ENCODE measurements at regions not wholly inside any gene's neighbourhood (a gene's known extent, or its start where the extent isn't known, plus 50 kb on each side); places are given as distances from the start of the nearest gene placed in this dataset.
"Not testable (repeated sequence)": the region's sequence is repeated elsewhere in the genome, so short reads cannot be mapped to it uniquely, and the experiment has no call there.

- Histone ChIP-seq H3K27me3 (ENCODE audit: control insufficient read depth, insufficient read depth, low read length) (no peaks in the 10 kb centered on the region), H3K9ac (ENCODE audit: low read length) (no peak overlapping the region), H3K4me3 (ENCODE audit: low read length) (no peak overlapping the region), H3K9me3 (ENCODE audit: control insufficient read depth, low read length) (no peaks in the 10 kb centered on the region), H3K36me3 (ENCODE audit: control insufficient read depth, insufficient read depth, low read length) (no peaks in the 10 kb centered on the region), H3K4me1 (ENCODE audit: control insufficient read depth, insufficient read depth, low read length) (no peaks in the 10 kb centered on the region)
These were observed 1282.1 kb downstream of the TMEM121 start for GRCh38 chr14:106808458-106808857.

GRCh38 chr14:106808907-106809306, 1282.5 kb downstream of the TMEM121 start:
- Histone ChIP-seq H3K36me3 (ENCODE audit: control insufficient read depth, insufficient read depth, low read length) (no peaks in the 10 kb centered on the region), H3K9me3 (ENCODE audit: control insufficient read depth, low read length) (no peaks in the 10 kb centered on the region), H3K9ac (ENCODE audit: low read length) (no peak overlapping the region)

DNA sequence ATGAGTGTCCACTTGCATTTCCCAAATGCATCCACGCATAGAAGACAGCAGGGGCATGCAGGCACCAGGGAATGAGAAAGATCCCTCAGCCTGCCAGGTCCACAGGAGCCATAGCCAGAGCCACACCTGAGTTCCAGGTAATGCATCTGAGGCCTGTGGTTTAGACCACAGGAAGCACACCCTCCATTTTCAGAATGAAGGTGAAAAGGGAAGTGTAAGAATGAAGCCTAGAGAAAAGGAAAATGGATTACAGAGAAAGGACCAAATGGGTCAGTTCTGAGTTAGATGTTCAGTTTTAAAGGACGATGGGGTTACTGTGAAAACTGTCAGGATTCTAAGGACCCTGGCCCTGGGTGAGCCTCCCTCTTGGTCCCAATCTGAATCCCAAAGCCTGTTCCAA, 1283.2 kb downstream of the TMEM121 start:
- Histone ChIP-seq H3K27me3 (ENCODE audit: control insufficient read depth, insufficient read depth, low read length) (no peaks in the 10 kb centered on the region), H3K4me1 (ENCODE audit: control insufficient read depth, insufficient read depth, low read length) (no peaks in the 10 kb centered on the region), H3K36me3 (ENCODE audit: control insufficient read depth, insufficient read depth, low read length) (no peaks in the 10 kb centered on the region), H3K4me3 (ENCODE audit: low read length) (no peak overlapping the region), H3K9me3 (ENCODE audit: control insufficient read depth, low read length) (no peaks in the 10 kb centered on the region), H3K9ac (ENCODE audit: low read length) (no peak overlapping the region)

More at GRCh38 chr14:106808907-106809306, 1282.5 kb downstream of the TMEM121 start:
- no peaks in the 10 kb centered on the region for H3K27me3 ChIP-seq (ENCODE audit: control insufficient read depth, insufficient read depth, low read length)
- H3K4me3 ChIP-seq (ENCODE audit: low read length) = no peak overlapping the region
- H3K4me1 ChIP-seq (ENCODE audit: control insufficient read depth, insufficient read depth, low read length) = no peaks in the 10 kb centered on the region

- H3K36me3 ChIP-seq (ENCODE audit: control insufficient read depth, insufficient read depth, low read length); H3K9ac ChIP-seq (ENCODE audit: low read length); H3K9me3 ChIP-seq (ENCODE audit: control insufficient read depth, low read length); H3K4me1 ChIP-seq (ENCODE audit: control insufficient read depth, insufficient read depth, low read length); H3K4me3 ChIP-seq (ENCODE audit: low read length); H3K27me3 ChIP-seq (ENCODE audit: control insufficient read depth, insufficient read depth, low read length): not testable (repeated sequence)
These were observed 1283.8 kb downstream of the TMEM121 start for GRCh38 chr14:106810168-106810567.

GRCh38 chr14:106811162-106811561, 1284.8 kb downstream of the TMEM121 start:
- no peak overlapping the region for H3K4me3 ChIP-seq (ENCODE audit: low read length)
- no peak overlapping the region for H3K9ac ChIP-seq (ENCODE audit: low read length)
- H3K9me3 ChIP-seq (ENCODE audit: control insufficient read depth, low read length) = no peaks in the 10 kb centered on the region
- H3K4me1 ChIP-seq (ENCODE audit: control insufficient read depth, insufficient read depth, low read length) = no peaks in the 10 kb centered on the region
- H3K27me3 ChIP-seq (ENCODE audit: control insufficient read depth, insufficient read depth, low read length) = no peaks in the 10 kb centered on the region
- no peaks in the 10 kb centered on the region for H3K36me3 ChIP-seq (ENCODE audit: control insufficient read depth, insufficient read depth, low read length)

DNA sequence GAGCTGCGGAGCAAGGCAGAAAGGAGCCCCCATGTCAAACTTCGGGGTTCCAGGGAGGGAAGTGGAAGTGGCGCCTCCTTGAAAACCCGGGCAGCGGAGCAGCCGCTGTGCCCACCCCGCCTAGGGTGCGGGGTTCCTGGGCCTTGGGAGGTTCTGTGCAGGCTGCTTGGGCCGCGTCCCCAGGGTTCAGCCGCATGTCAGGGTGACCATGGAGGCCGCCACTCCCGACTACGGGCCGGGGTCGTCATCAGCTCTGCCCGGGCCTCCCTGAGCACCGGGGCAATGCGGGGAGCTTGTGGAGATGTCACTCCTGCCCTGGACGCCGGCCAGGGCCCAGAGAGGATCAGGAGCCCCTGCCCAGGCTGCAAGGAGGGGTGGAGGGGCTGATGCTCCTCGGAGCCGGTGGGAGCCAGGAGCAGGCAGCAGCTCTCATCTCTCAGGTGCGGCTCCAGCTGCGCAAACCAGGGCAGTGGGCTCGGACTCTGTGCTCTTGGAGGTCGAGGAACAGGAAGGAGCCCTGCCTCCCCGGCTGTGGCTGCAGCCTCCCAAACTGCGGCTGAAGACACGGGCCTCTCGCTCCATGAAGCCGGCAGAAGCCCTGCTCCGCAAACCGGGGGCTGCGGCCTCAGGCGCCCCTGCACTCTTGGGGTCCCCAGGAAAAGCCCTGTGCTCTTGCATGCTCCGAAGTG, 1286.5 kb downstream of the TMEM121 start:
- no peaks in the 10 kb centered on the region for H3K9me3 ChIP-seq (ENCODE audit: control insufficient read depth, low read length)
- H3K36me3 ChIP-seq (ENCODE audit: control insufficient read depth, insufficient read depth, low read length) = no peaks in the 10 kb centered on the region
- no peaks in the 10 kb centered on the region for H3K27me3 ChIP-seq (ENCODE audit: control insufficient read depth, insufficient read depth, low read length)
- H3K4me3 ChIP-seq (ENCODE audit: low read length) = no peak overlapping the region
- H3K4me1 ChIP-seq (ENCODE audit: control insufficient read depth, insufficient read depth, low read length) = no peaks in the 10 kb centered on the region
- H3K9ac ChIP-seq (ENCODE audit: low read length) = no peak overlapping the region

DNA sequence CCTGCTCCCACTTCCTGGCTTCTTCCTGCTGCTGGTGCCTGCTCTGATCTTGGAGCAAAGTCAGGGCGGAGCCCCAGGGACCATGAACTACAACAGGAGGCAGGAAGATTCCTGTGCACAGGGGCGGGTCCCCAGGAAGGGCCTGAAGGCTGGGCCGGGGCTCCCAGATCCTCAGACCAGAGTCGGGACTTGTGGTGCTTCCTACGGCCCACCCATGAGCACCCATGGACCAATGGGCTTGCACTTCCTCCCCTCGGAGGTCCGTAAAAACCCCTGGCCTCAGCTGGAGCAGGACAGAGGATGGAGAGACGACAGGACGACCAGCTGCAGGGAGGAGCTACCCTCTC, 1287.1 kb downstream of the TMEM121 start:
- Histone ChIP-seq H3K4me1 (ENCODE audit: control insufficient read depth, insufficient read depth, low read length) (no peaks in the 10 kb centered on the region), H3K27me3 (ENCODE audit: control insufficient read depth, insufficient read depth, low read length) (no peaks in the 10 kb centered on the region), H3K9me3 (ENCODE audit: control insufficient read depth, low read length) (no peaks in the 10 kb centered on the region), H3K36me3 (ENCODE audit: control insufficient read depth, insufficient read depth, low read length) (no peaks in the 10 kb centered on the region), H3K9ac (ENCODE audit: low read length) (no peak overlapping the region), H3K4me3 (ENCODE audit: low read length) (no peak overlapping the region)

GRCh38 chr14:106820119-106820518, 1293.7 kb downstream of the TMEM121 start:
- H3K27me3 ChIP-seq (ENCODE audit: control insufficient read depth, insufficient read depth, low read length) = no peaks in the 10 kb centered on the region

DNA sequence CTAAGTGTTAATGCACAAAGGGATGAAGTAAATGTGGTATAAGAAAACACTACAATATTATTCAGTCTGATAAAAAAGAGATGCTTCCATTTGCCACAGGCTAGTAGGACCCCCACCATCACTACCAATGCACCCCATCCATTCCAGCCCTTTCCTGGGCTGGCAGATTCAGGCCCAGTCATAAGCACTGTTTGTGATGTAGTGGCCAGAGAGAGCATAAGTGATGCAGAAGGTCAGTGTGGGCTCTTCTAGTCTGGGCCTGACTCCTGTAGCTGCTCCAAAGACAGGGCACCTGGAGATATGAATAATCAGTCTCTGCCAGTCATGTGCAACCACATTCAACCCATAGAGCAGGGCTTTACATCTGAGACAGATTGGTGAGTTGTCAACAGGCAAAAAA, 1294.7 kb downstream of the TMEM121 start:
- Histone ChIP-seq H3K27me3 (ENCODE audit: control insufficient read depth, insufficient read depth, low read length) (no peaks in the 10 kb centered on the region), H3K9me3 (ENCODE audit: control insufficient read depth, low read length) (no peaks in the 10 kb centered on the region), H3K9ac (ENCODE audit: low read length) (no peak overlapping the region), H3K4me3 (ENCODE audit: low read length) (no peak overlapping the region), H3K36me3 (ENCODE audit: control insufficient read depth, insufficient read depth, low read length) (no peaks in the 10 kb centered on the region), H3K4me1 (ENCODE audit: control insufficient read depth, insufficient read depth, low read length) (no peaks in the 10 kb centered on the region)

More at GRCh38 chr14:106820119-106820518, 1293.7 kb downstream of the TMEM121 start:
- no peaks in the 10 kb centered on the region for H3K36me3 ChIP-seq (ENCODE audit: control insufficient read depth, insufficient read depth, low read length)
- H3K9me3 ChIP-seq (ENCODE audit: control insufficient read depth, low read length) = no peaks in the 10 kb centered on the region
- H3K4me1 ChIP-seq (ENCODE audit: control insufficient read depth, insufficient read depth, low read length) = no peaks in the 10 kb centered on the region
- H3K9ac ChIP-seq (ENCODE audit: low read length) = no peak overlapping the region
- no peak overlapping the region for H3K4me3 ChIP-seq (ENCODE audit: low read length)

GRCh38 chr14:106822905-106823304, 1296.5 kb downstream of the TMEM121 start:
- H3K4me3 ChIP-seq (ENCODE audit: low read length) = no peak overlapping the region
- H3K4me1 ChIP-seq (ENCODE audit: control insufficient read depth, insufficient read depth, low read length) = no peaks in the 10 kb centered on the region
- no peak overlapping the region for H3K9ac ChIP-seq (ENCODE audit: low read length)
- H3K9me3 ChIP-seq (ENCODE audit: control insufficient read depth, low read length) = no peaks in the 10 kb centered on the region
- no peaks in the 10 kb centered on the region for H3K27me3 ChIP-seq (ENCODE audit: control insufficient read depth, insufficient read depth, low read length)
- H3K36me3 ChIP-seq (ENCODE audit: control insufficient read depth, insufficient read depth, low read length) = no peaks in the 10 kb centered on the region

DNA sequence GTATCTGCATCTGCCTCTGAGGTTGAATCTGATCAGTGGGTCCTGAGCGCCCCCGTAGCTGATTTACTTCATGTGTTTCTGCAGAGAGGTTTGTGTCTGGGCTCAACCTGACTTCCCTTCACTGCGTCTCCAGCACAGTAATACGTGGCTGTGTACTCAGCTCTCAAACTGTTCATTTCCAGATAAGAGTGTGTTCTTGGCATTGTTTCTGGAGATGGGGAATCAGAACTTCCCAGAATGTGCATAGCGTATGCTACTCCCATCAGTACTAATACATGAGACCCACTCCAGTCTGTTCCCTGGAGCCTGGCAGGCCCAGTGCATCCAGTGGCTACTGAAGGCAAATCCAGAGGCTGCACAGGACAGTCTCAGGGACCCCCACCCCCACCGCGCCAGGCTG, 1297.2 kb downstream of the TMEM121 start:
- Histone ChIP-seq H3K4me1 (ENCODE audit: control insufficient read depth, insufficient read depth, low read length) (no peaks in the 10 kb centered on the region), H3K9me3 (ENCODE audit: control insufficient read depth, low read length) (no peaks in the 10 kb centered on the region), H3K27me3 (ENCODE audit: control insufficient read depth, insufficient read depth, low read length) (no peaks in the 10 kb centered on the region)

GRCh38 chr14:106826833-106827369, 1300.5 kb downstream of the TMEM121 start:
- H3K4me1 ChIP-seq (ENCODE audit: control insufficient read depth, insufficient read depth, low read length) = no peaks in the 10 kb centered on the region
- H3K9ac ChIP-seq (ENCODE audit: low read length) = no peak overlapping the region
- H3K4me3 ChIP-seq (ENCODE audit: low read length) = no peak overlapping the region
- no peaks in the 10 kb centered on the region for H3K36me3 ChIP-seq (ENCODE audit: control insufficient read depth, insufficient read depth, low read length)
- no peaks in the 10 kb centered on the region for H3K9me3 ChIP-seq (ENCODE audit: control insufficient read depth, low read length)
- H3K27me3 ChIP-seq (ENCODE audit: control insufficient read depth, insufficient read depth, low read length) = no peaks in the 10 kb centered on the region

More for the DNA sequence above, 1297.2 kb downstream of the TMEM121 start:
- no peaks in the 10 kb centered on the region for H3K36me3 ChIP-seq (ENCODE audit: control insufficient read depth, insufficient read depth, low read length)
- no peak overlapping the region for H3K4me3 ChIP-seq (ENCODE audit: low read length)
- H3K9ac ChIP-seq (ENCODE audit: low read length) = no peak overlapping the region

DNA sequence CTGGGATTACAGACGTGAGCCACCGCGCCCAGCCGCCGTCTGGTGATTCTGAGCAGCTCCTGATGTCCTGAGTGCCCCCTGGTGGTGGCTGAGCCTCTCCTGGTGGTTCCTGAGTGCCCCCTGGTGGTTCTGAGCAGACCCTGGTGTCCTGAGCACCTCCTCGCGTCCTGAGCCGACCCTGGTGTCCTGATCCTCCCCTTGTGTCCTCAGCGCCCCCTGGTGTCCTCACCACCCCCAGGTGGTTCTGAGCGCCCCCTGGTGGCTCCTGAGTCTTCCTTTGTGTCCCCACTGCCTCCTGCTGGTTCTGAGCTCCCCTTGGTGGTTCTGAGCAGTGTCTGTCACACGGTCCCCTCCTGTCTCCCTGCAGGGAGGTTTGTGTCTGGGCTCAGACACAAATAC, 1304.9 kb downstream of the TMEM121 start:
- Histone ChIP-seq H3K27me3 (ENCODE audit: control insufficient read depth, insufficient read depth, low read length) (no peaks in the 10 kb centered on the region), H3K4me3 (ENCODE audit: low read length) (no peak overlapping the region), H3K36me3 (ENCODE audit: control insufficient read depth, insufficient read depth, low read length) (no peaks in the 10 kb centered on the region), H3K9me3 (ENCODE audit: control insufficient read depth, low read length) (no peaks in the 10 kb centered on the region), H3K4me1 (ENCODE audit: control insufficient read depth, insufficient read depth, low read length) (no peaks in the 10 kb centered on the region), H3K9ac (ENCODE audit: low read length) (no peak overlapping the region)
